Thyroid gland (tissue), 4 donors: ENCODE measurements at regions not wholly inside any gene's neighbourhood (a gene's known extent, or its start where the extent isn't known, plus 50 kb on each side); places are given as distances from the start of the nearest gene placed in this dataset.

ENCODE experiments used
- DNase-seq, 2 donors: peaks; one replicate each; pipeline ENCODE4 v3.0.0-alpha.2; 2019
- H3K27ac ChIP-seq, 3 donors: fragments of 200-600 bp; sonication (generic); 1 replicate in 2 of 3; 2 replicates in 1 of 3; pipeline ENCODE4 v1.5.1; 2016 to 2019; ENCODE audit warnings: mild to moderate bottlenecking in 1 of 3, moderate library complexity in 1 of 3
- H3K27me3 ChIP-seq: fragments of 200-600 bp; sonication (generic); one replicate; pipeline ENCODE4 v1.5.1; 2019
- H3K36me3 ChIP-seq, 2 donors: fragments of 200-600 bp; sonication (generic); one replicate each; pipeline ENCODE4 v1.5.1; 2016 to 2019
- H3K4me1 ChIP-seq, 2 donors: fragments of 200-600 bp; sonication (generic); one replicate each; pipeline ENCODE4 v1.5.1; 2017 to 2019
- H3K4me3 ChIP-seq, 3 donors: fragments of 200-600 bp; sonication (generic); replicated peaks in 1 of 3; 1 replicate in 2 of 3; 2 replicates in 1 of 3; pipeline ENCODE4 v1.5.1; 2016; ENCODE audit warnings: mild to moderate bottlenecking in 1 of 3
- H3K9me3 ChIP-seq: fragments of 200-600 bp; sonication (generic); one replicate; pipeline ENCODE4 v1.5.1; 2017
- CTCF ChIP-seq, 6 experiments: fragments of 200-600 bp in 3 of 6; fragments of 450-650 bp in 3 of 6; sonication (generic) in 3 of 6; IDR thresholded peaks; one replicate each; pipeline ENCODE4 v1.5.1; 2016 to 2019; ENCODE audit warnings: antibody characterized with exemption in 6 of 6, mild to moderate bottlenecking in 2 of 6, inconsistent platforms in 1 of 6, moderate library complexity in 1 of 6
- POLR2A ChIP-seq, 2 donors: fragments of 450-650 bp; IDR thresholded peaks; one replicate each; pipeline ENCODE4 v1.6.1; 2017; ENCODE audit warnings: antibody characterized with exemption in 2 of 2, mild to moderate bottlenecking in 2 of 2, moderate library complexity in 1 of 2
- WGBS, 2 donors: methylation state at CpG; one replicate each; pipeline ENCODE4 v1.1.5; 2017; 5-methylcytosine and 5-hydroxymethylcytosine counted together
- intact Hi-C: fragments of 100-400 bp; cut with DNase I; formaldehyde crosslinking; loops from one replicate; pipeline ENCODE4 v1.15.1; 2023

DNA sequence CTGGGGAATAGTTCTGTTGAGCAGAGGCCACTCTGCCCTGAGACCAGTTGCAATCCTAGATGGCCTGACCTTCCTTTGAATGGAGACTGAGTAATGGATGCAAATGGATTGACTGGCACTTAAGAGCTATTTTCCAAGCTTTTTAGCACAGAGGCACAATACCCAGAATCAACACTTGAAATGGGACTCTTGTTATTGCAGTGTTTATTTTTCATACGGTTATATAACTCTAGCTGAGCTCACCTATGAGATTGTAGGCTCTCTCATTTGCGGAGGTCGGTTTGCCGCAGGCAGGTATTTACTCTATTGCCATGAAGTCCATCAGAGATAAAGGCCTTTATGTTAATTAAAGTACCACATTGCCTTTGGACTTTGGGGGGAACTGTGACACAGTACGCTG lies 422.3 kb upstream of the CELF4 start:
- no peak for DNase-seq
- H3K4me1 ChIP-seq = no peaks in the 10 kb centered on the region
- no peak overlapping the region for H3K4me3 ChIP-seq
- WGBS, 2 donors = 52 to 61% methylated on average over 5 of the region's 5 CpGs
- no peaks in the 10 kb centered on the region for H3K27me3 ChIP-seq
- no peaks in the 10 kb centered on the region for H3K36me3 ChIP-seq
- intact Hi-C loops = no loop called here
- no peaks in the 10 kb centered on the region for H3K9me3 ChIP-seq
- TF ChIP-seq POLR2A (IDR thresholded peaks at IDR 0.05) (no peak), CTCF (IDR thresholded peaks at IDR 0.05) (no peak)
- H3K27ac ChIP-seq = no peak overlapping the region

- Histone ChIP-seq H3K9me3 (no peaks in the 10 kb centered on the region), H3K4me3 (no peak overlapping the region), H3K4me1 (no peaks in the 10 kb centered on the region), H3K36me3 (no peaks in the 10 kb centered on the region), H3K27me3 (no peaks in the 10 kb centered on the region), H3K27ac (no peak overlapping the region)
- TF ChIP-seq POLR2A (IDR thresholded peaks at IDR 0.05) (no peak), CTCF (IDR thresholded peaks at IDR 0.05) (no peak)
- whole genome bisulfite sequencing, 2 donors = 63 to 66% methylated on average over 4 of the region's 4 CpGs
- no peak for DNase-seq
- intact Hi-C loops = no loop called here
Measured at GRCh38 chr18:37986665-37987064, 421.1 kb upstream of the CELF4 start.

DNA sequence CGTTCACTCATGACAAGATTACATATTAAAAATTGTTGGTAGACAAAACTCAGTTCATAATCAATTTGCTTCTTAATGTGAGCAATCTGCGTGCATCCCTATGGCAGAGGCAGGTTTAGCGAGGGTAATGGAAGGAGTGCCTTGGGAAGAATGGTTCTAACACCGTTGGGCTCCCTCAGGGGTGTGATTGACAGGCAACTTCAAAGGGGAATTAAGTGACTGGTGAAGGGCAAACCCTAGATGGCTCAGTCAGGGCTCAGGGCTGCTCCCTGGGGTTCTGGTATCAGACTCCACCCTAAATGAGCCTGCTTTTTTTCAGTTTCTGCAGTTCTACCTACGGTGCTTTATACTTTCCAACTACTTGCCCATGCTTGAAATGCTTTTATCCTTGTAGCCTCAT lies 419.5 kb upstream of the CELF4 start:
- Histone ChIP-seq H3K9me3 (no peaks in the 10 kb centered on the region), H3K27ac (no peak overlapping the region), H3K4me1 (no peaks in the 10 kb centered on the region), H3K36me3 (no peaks in the 10 kb centered on the region), H3K4me3 (no peak overlapping the region), H3K27me3 (no peaks in the 10 kb centered on the region)
- WGBS, 2 donors = 52 to 61% methylated on average over 5 of the region's 5 CpGs
- intact Hi-C loops = no loop called here
- DNase-seq = no peak
- TF ChIP-seq POLR2A (IDR thresholded peaks at IDR 0.05) = no peak

DNA sequence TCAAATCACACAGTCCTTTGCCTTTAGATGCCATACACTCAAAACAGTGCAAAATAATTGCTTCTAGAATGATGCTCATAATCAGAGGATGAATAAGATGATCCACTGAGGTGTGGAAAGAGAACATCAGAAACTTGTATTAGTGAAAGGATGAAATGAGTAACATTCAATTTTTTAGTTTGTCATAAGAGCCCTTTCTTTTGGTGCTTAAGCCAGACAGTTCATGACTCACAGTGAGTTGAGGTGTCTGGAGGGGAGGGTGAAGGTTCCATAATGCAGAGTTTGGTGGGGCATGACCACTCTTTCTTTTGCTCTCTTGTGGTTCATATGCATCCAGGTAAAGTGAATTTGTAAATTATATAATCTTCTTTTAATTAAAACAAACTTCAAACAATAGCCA lies 415.0 kb upstream of the CELF4 start:
- no peaks in the 10 kb centered on the region for H3K9me3 ChIP-seq
- no peak overlapping the region for H3K27ac ChIP-seq
- no peaks in the 10 kb centered on the region for H3K4me1 ChIP-seq
- H3K27me3 ChIP-seq = no peaks in the 10 kb centered on the region
- DNase-seq = no peak
- intact Hi-C loops = no loop called here
- TF ChIP-seq CTCF (IDR thresholded peaks at IDR 0.05) = no peak
- TF ChIP-seq POLR2A (IDR thresholded peaks at IDR 0.05) = no peak
- H3K36me3 ChIP-seq = no peaks in the 10 kb centered on the region
- no peak overlapping the region for H3K4me3 ChIP-seq

GRCh38 chr18:37975446-37975845 lies 409.8 kb upstream of the CELF4 start:
- Histone ChIP-seq H3K27ac (no peak overlapping the region), H3K9me3 (no peaks in the 10 kb centered on the region), H3K36me3 (no peaks in the 10 kb centered on the region), H3K4me3 (no peak overlapping the region), H3K27me3 (no peaks in the 10 kb centered on the region), H3K4me1 (no peaks in the 10 kb centered on the region)
- TF ChIP-seq POLR2A (IDR thresholded peaks at IDR 0.05) (no peak), CTCF (IDR thresholded peaks at IDR 0.05) (no peak)
- 78 to 87% methylated on average over 1 of the region's 1 CpG for WGBS, 2 donors
- intact Hi-C loops = no loop called here
- no peak for DNase-seq

DNA sequence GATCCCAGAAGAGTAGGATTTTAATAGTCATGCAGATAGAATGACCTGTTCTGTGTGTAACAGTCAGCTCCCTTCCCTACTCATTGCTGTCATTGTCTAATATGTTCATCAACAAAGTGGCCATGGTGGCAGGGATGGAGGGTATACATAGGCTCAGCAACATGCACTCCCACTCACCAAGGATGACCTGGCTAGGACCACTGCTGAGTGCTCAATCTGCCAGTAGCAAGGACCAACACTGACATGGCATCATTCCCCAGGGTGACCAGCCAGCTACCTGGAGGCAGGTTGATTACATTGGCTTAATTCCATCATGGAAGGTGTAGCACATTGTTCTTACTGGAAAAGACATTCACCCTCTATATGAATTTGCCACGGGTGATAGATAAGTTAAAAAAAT lies 401.7 kb upstream of the CELF4 start:
- intact Hi-C loops = no loop called here
- H3K4me3 ChIP-seq = no peak overlapping the region
- no peak for DNase-seq
- H3K27me3 ChIP-seq = no peaks in the 10 kb centered on the region
- TF ChIP-seq POLR2A (IDR thresholded peaks at IDR 0.05) = no peak
- TF ChIP-seq CTCF (IDR thresholded peaks at IDR 0.05) = no peak
- no peak overlapping the region for H3K27ac ChIP-seq
- no peaks in the 10 kb centered on the region for H3K4me1 ChIP-seq
- H3K36me3 ChIP-seq = no peaks in the 10 kb centered on the region
- WGBS, 2 donors = 71 to 94% methylated on average over 1 of the region's 1 CpG
- no peaks in the 10 kb centered on the region for H3K9me3 ChIP-seq
